Right lobe of liver (tissue), 6 donors: ENCODE measurements at regions not wholly inside any gene's neighbourhood (a gene's known extent, or its start where the extent isn't known, plus 50 kb on each side); places are given as distances from the start of the nearest gene placed in this dataset.

ENCODE experiments used
- ATAC-seq, 4 donors: fragments of 200-7000 bp; cut with Tn5 transposase; one replicate each; pipeline ENCODE4 v1.9.1; 2020; ENCODE audit warnings: mild to moderate bottlenecking in 4 of 4, moderate library complexity in 4 of 4
- DNase-seq, 3 donors: peaks; one replicate each; pipeline ENCODE4 v3.0.0-alpha.2; 2020
- H3K27ac ChIP-seq, 3 donors: fragments of 200-600 bp; one replicate each; pipeline ENCODE4 v1.8.0; 2022
- H3K27me3 ChIP-seq, 2 donors: fragments of 200-600 bp; one replicate each; pipeline ENCODE4 v1.8.0; 2022
- H3K36me3 ChIP-seq, 4 donors: fragments of 200-600 bp; sonication (generic) in 1 of 4; one replicate each; pipeline versions ENCODE4 v1.5.1 to v1.8.0; 2017 to 2022; ENCODE audit warnings: control low read depth in 1 of 4
- H3K4me1 ChIP-seq, 4 donors: fragments of 200-600 bp; sonication (generic) in 1 of 4; one replicate each; pipeline versions ENCODE4 v1.5.1 to v1.8.0; 2017 to 2022; ENCODE audit warnings: control low read depth in 1 of 4
- H3K4me3 ChIP-seq, 3 donors: fragments of 200-600 bp; one replicate each; pipeline ENCODE4 v1.8.0; 2022
- H3K9me3 ChIP-seq, 4 donors: fragments of 200-600 bp; sonication (generic) in 1 of 4; one replicate each; pipeline versions ENCODE4 v1.5.1 to v1.8.0; 2017 to 2022; ENCODE audit warnings: control low read depth in 1 of 4
- POLR2A ChIP-seq: fragments of 450-650 bp; IDR thresholded peaks from one replicate; pipeline ENCODE4 v1.6.1; 2017; ENCODE audit warnings: antibody characterized with exemption, mild to moderate bottlenecking
- WGBS: methylation state at CpG from one replicate; pipeline ENCODE4 v1.1.6; 2018; ENCODE audit warnings: low coverage, low lambda C conversion rate; ENCODE audit not compliant: insufficient coverage; ENCODE audit errors: missing lambda C conversion rate; 5-methylcytosine and 5-hydroxymethylcytosine counted together
- intact Hi-C, 2 donors: fragments of 100-400 bp; cut with DNase I; formaldehyde crosslinking; loops; one replicate each; pipeline versions ENCODE4 v1.11.2 to v1.14.1; 2022
- TF ChIP-seq, protein P1 (sequence below), 4 donors: fragments of 200-600 bp in 3 of 4; fragments of 450-650 bp in 1 of 4; IDR thresholded peaks; one replicate each; pipeline versions ENCODE4 v1.5.1 to v1.8.0; 2016 to 2022; ENCODE audit warnings: antibody characterized with exemption in 4 of 4, mild to moderate bottlenecking in 2 of 4
- donor health status: DM: no; HTN: yes; CAD: no.
- donor health status: DM: no; HTN: no; CAD: no.
- donor health status: DM: no; HTN: no; CAD: no.
- donor health status: DM: no; HTN: yes; CAD: no.
- donor health status: DM: no; HTN: yes; CAD: no.

GRCh38 chr17:5758651-5759050 lies 174.3 kb upstream of the NLRP1 start:
- ATAC-seq: no peak
- intact Hi-C loops: no loop called here
- no peak for TF ChIP-seq POLR2A
- TF ChIP-seq, protein P1, sequence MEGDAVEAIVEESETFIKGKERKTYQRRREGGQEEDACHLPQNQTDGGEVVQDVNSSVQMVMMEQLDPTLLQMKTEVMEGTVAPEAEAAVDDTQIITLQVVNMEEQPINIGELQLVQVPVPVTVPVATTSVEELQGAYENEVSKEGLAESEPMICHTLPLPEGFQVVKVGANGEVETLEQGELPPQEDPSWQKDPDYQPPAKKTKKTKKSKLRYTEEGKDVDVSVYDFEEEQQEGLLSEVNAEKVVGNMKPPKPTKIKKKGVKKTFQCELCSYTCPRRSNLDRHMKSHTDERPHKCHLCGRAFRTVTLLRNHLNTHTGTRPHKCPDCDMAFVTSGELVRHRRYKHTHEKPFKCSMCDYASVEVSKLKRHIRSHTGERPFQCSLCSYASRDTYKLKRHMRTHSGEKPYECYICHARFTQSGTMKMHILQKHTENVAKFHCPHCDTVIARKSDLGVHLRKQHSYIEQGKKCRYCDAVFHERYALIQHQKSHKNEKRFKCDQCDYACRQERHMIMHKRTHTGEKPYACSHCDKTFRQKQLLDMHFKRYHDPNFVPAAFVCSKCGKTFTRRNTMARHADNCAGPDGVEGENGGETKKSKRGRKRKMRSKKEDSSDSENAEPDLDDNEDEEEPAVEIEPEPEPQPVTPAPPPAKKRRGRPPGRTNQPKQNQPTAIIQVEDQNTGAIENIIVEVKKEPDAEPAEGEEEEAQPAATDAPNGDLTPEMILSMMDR (IDR thresholded peaks at IDR 0.05): no peak

GRCh38 chr17:5759501-5759925 lies 175.2 kb upstream of the NLRP1 start:
- H3K4me1 ChIP-seq: no peaks in the 10 kb centered on the region
- H3K4me3 ChIP-seq: no peak overlapping the region
- H3K9me3 ChIP-seq: no peaks in the 10 kb centered on the region
- H3K27ac ChIP-seq: no peak overlapping the region
- H3K27me3 ChIP-seq: peaks cover 0 to 10% of the 10 kb centered on the region in 2 donors
- TF ChIP-seq POLR2A: no peak
- TF ChIP-seq, protein P1 (IDR thresholded peaks at IDR 0.05): no peak
- intact Hi-C loops: no loop called here
- DNase-seq: no peak
- ATAC-seq: peak; percentile 57 to 80 (median 68)
- H3K36me3 ChIP-seq: no peaks in the 10 kb centered on the region
- 49% methylated on average over 8 of the region's 8 CpGs for WGBS

More at GRCh38 chr17:5758651-5759050, 174.3 kb upstream of the NLRP1 start:
- Histone ChIP-seq H3K27me3 (peaks cover 0 to 10% of the 10 kb centered on the region in 2 donors), H3K4me3 (no peak overlapping the region), H3K9me3 (no peaks in the 10 kb centered on the region), H3K27ac (no peak overlapping the region), H3K36me3 (no peaks in the 10 kb centered on the region), H3K4me1 (no peaks in the 10 kb centered on the region)
- no peak for DNase-seq

GRCh38 chr17:5762191-5762590 lies 177.9 kb upstream of the NLRP1 start:
- no peaks in the 10 kb centered on the region for H3K27me3 ChIP-seq
- H3K27ac ChIP-seq: no peak overlapping the region
- H3K4me3 ChIP-seq: no peak overlapping the region
- 60% methylated on average over 1 of the region's 2 CpGs for WGBS
- TF ChIP-seq, protein P1 (IDR thresholded peaks at IDR 0.05): no peak
- TF ChIP-seq POLR2A: no peak
- H3K36me3 ChIP-seq: no peaks in the 10 kb centered on the region
- H3K9me3 ChIP-seq: no peaks in the 10 kb centered on the region
- DNase-seq: no peak
- ATAC-seq: no peak
- intact Hi-C loops: no loop called here
- H3K4me1 ChIP-seq: no peaks in the 10 kb centered on the region

- WGBS: 25% methylated on average over 14 of the region's 14 CpGs
- intact Hi-C loops: no loop called here
- Histone ChIP-seq H3K4me3 (no peak overlapping the region), H3K4me1 (no peaks in the 10 kb centered on the region), H3K36me3 (no peaks in the 10 kb centered on the region), H3K9me3 (no peaks in the 10 kb centered on the region), H3K27ac (no peak overlapping the region), H3K27me3 (no peaks in the 10 kb centered on the region)
- ATAC-seq (peak in 1 of 4 donors; percentile 68), DNase-seq (no peak)
- no peak for TF ChIP-seq POLR2A
- TF ChIP-seq, protein P1 (IDR thresholded peaks at IDR 0.05): no peak
Observed at GRCh38 chr17:5763595-5764306, 179.4 kb upstream of the NLRP1 start.
